Astrocyte of the cerebellum (primary cell): ENCODE measurements at regions not wholly inside any gene's neighbourhood (a gene's known extent, or its start where the extent isn't known, plus 50 kb on each side); places are given as distances from the start of the nearest gene placed in this dataset.

Source experiments
- DNase-seq: peaks from one replicate; pipeline ENCODE4 v3.0.0-alpha.2; 2011; ENCODE audit warnings: low read depth
- H3K4me3 ChIP-seq: 2 replicates; pipeline ENCODE4 v1.5.1; 2011; ENCODE audit warnings: mild to moderate bottlenecking, low read depth, low read length, moderate library complexity
- CTCF ChIP-seq: IDR thresholded peaks from 2 replicates; pipeline ENCODE4 v1.5.1; 2012; ENCODE audit warnings: low read length, low read depth, moderate library complexity, mild to moderate bottlenecking; ENCODE audit errors: missing control alignments
- in situ Hi-C: cut with HindIII; loops from 2 replicates; pipeline ENCODE4 v1.10.0; 2017; ENCODE audit warnings: low sequenced_read_pairs

GRCh38 chrX:16528620-16529019, 121.3 kb upstream of the S100G start:
- DNase-seq, result no peak
- in situ Hi-C loops, result no loop called here
- H3K4me3 ChIP-seq, result no peak overlapping the region
- TF ChIP-seq CTCF, result no peak
